ENCODE measurements at regions not wholly inside any gene's neighbourhood (a gene's known extent, or its start where the extent isn't known, plus 50 kb on each side); places are given as distances from the start of the nearest gene placed in this dataset.

DNA sequence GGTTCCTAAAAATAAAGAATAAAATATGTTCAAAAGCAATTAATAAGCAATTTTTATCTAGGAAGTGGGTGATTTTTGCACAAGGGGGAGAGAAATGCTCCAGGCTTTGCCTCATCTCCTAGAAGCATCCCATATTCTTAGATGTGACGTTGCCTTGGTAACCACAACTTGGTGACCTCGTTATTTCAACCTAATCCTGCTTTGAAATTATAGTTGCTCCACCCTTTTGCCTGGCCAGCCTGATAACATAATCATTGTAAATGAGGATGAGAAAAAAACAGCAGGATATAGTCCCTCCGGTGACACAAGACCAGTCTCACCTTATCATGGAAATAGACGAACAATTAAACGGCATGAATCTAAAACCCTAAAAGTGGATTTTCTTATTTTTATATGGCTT is 194.4 kb downstream of the QDPR start:
- TF ChIP-seq POLR2A (IDR thresholded peaks at IDR 0.05) (no peak), POLR2AphosphoS5 (IDR thresholded peaks at IDR 0.05) (no peak)

All from breast epithelium (tissue), 3 donors.